ENCODE measurements at regions not wholly inside any gene's neighbourhood (a gene's known extent, or its start where the extent isn't known, plus 50 kb on each side); places are given as distances from the start of the nearest gene placed in this dataset.

- intact Hi-C loops (cut with DNase I, micrococcal nuclease) = no loop called here
- no peak for ATAC-seq
- no peak for DNase-seq
- no peaks in the 10 kb centered on the region for H3K4me1 ChIP-seq (ENCODE audit: low read depth)
- no peak overlapping the region for H3K4me3 ChIP-seq
- H3K36me3 ChIP-seq (ENCODE audit: low read depth) = no peaks in the 10 kb centered on the region
- no peaks in the 10 kb centered on the region for H3K9me3 ChIP-seq
- no peak for TF ChIP-seq CTCF (IDR thresholded peaks at IDR 0.05)
Measured at GRCh38 chr5:10898514-10898913, 137.5 kb upstream of the DAP start.

- no peak for TF ChIP-seq CTCF (IDR thresholded peaks at IDR 0.05)
Measured at GRCh38 chr5:10896016-10896415, 135.0 kb upstream of the DAP start.

GRCh38 chr5:10894445-10895054 lies 133.5 kb upstream of the DAP start:
- intact Hi-C loops (cut with DNase I, micrococcal nuclease) = no loop called here
- no peak for DNase-seq
- Histone ChIP-seq H3K36me3 (ENCODE audit: low read depth) (no peaks in the 10 kb centered on the region), H3K4me1 (ENCODE audit: low read depth) (no peaks in the 10 kb centered on the region), H3K4me3 (no peak overlapping the region), H3K9me3 (no peaks in the 10 kb centered on the region)
- no peak for ATAC-seq
- no peak for TF ChIP-seq CTCF (IDR thresholded peaks at IDR 0.05)

More at GRCh38 chr5:10896016-10896415, 135.0 kb upstream of the DAP start:
- DNase-seq (no peak), ATAC-seq (no peak)
- Histone ChIP-seq H3K9me3 (no peaks in the 10 kb centered on the region), H3K36me3 (ENCODE audit: low read depth) (no peaks in the 10 kb centered on the region), H3K4me1 (ENCODE audit: low read depth) (no peaks in the 10 kb centered on the region), H3K4me3 (no peak overlapping the region)
- intact Hi-C loops (cut with DNase I, micrococcal nuclease) = no loop called here

GRCh38 chr5:10892911-10893215 lies 131.8 kb upstream of the DAP start:
- H3K4me3 ChIP-seq = no peak overlapping the region
- TF ChIP-seq CTCF (IDR thresholded peaks at IDR 0.05) = no peak
- no peaks in the 10 kb centered on the region for H3K9me3 ChIP-seq
- ATAC-seq (no peak), DNase-seq (no peak)
- H3K36me3 ChIP-seq (ENCODE audit: low read depth) = no peaks in the 10 kb centered on the region
- no peaks in the 10 kb centered on the region for H3K4me1 ChIP-seq (ENCODE audit: low read depth)
- intact Hi-C loops (cut with DNase I, micrococcal nuclease) = no loop called here

- ATAC-seq (no peak), DNase-seq (no peak)
- Histone ChIP-seq H3K36me3 (ENCODE audit: low read depth) (no peaks in the 10 kb centered on the region), H3K4me3 (no peak overlapping the region), H3K9me3 (no peaks in the 10 kb centered on the region), H3K4me1 (ENCODE audit: low read depth) (no peaks in the 10 kb centered on the region)
- no peak for TF ChIP-seq CTCF (IDR thresholded peaks at IDR 0.05)
- intact Hi-C loops (cut with DNase I, micrococcal nuclease) = no loop called here
Measured at GRCh38 chr5:10892147-10892910, 131.3 kb upstream of the DAP start.

Data from mucosa of descending colon (tissue), 3 donors.